Liver (tissue), 8 donors: ENCODE measurements at regions not wholly inside any gene's neighbourhood (a gene's known extent, or its start where the extent isn't known, plus 50 kb on each side); places are given as distances from the start of the nearest gene placed in this dataset.

Experiments
- DNase-seq: peaks from one replicate; pipeline ENCODE4 v3.0.0-alpha.2; 2017; ENCODE audit warnings: low spot score
- H3K27ac ChIP-seq, 2 donors: one replicate each; pipeline ENCODE4 v1.7.0; 2013; ENCODE audit warnings: inconsistent platforms in 2 of 2, low read length in 2 of 2, control low read depth in 1 of 2, low read depth in 1 of 2, mild to moderate bottlenecking in 1 of 2
- H3K27me3 ChIP-seq, 4 donors: one replicate each; pipeline versions ENCODE4 v1.6.1 to v1.7.0; 2013; ENCODE audit warnings: low read length in 3 of 4, inconsistent platforms in 1 of 4, mild to moderate bottlenecking in 1 of 4, moderate library complexity in 1 of 4; ENCODE audit not compliant: control insufficient read depth in 4 of 4, insufficient read depth in 4 of 4
- H3K36me3 ChIP-seq, 4 donors: one replicate each; pipeline versions ENCODE4 v1.6.1 to v1.7.0; 2013; ENCODE audit warnings: low read length in 3 of 4, mild to moderate bottlenecking in 3 of 4, low read depth in 1 of 4, moderate library complexity in 1 of 4; ENCODE audit not compliant: control insufficient read depth in 4 of 4, insufficient read depth in 3 of 4
- H3K4me1 ChIP-seq, 4 donors: one replicate each; pipeline versions ENCODE4 v1.6.1 to v1.7.0; 2013; ENCODE audit warnings: low read length in 3 of 4, mild to moderate bottlenecking in 3 of 4, moderate library complexity in 1 of 4; ENCODE audit not compliant: control insufficient read depth in 4 of 4, insufficient read depth in 4 of 4
- H3K4me3 ChIP-seq, 3 donors: one replicate each; pipeline versions ENCODE4 v1.6.1 to v1.7.0; 2013; ENCODE audit warnings: low read length in 3 of 3, control low read depth in 1 of 3, low read depth in 1 of 3, mild to moderate bottlenecking in 1 of 3
- H3K9ac ChIP-seq, 2 donors: one replicate each; pipeline ENCODE4 v1.7.0; 2013; ENCODE audit warnings: low read length in 2 of 2, mild to moderate bottlenecking in 2 of 2, moderate library complexity in 2 of 2, control low read depth in 1 of 2, low read depth in 1 of 2
- H3K9me3 ChIP-seq, 4 donors: one replicate each; pipeline versions ENCODE4 v1.6.1 to v1.7.0; 2013; ENCODE audit warnings: low read length in 3 of 4; ENCODE audit not compliant: control insufficient read depth in 4 of 4
- EGR1 ChIP-seq, 2 donors: IDR thresholded peaks; 2 replicates each; pipeline ENCODE4 v1.6.1; 2016 to 2018; ENCODE audit warnings: antibody characterized with exemption in 2 of 2, low read depth in 2 of 2
- FOXA1 ChIP-seq: IDR thresholded peaks from 2 replicates; pipeline ENCODE4 v1.6.1; 2016; ENCODE audit warnings: antibody characterized with exemption
- FOXA2 ChIP-seq: IDR thresholded peaks from 2 replicates; pipeline ENCODE4 v1.6.1; 2016; ENCODE audit warnings: antibody characterized with exemption
- GABPA ChIP-seq, 2 donors: IDR thresholded peaks in 1 of 2; conservative IDR thresholded peaks in 1 of 2; 2 replicates each; pipeline ENCODE4 v1.6.1; 2016; ENCODE audit warnings: antibody characterized with exemption in 2 of 2, mild to moderate bottlenecking in 1 of 2, moderate library complexity in 1 of 2
- HNF4A ChIP-seq, 2 donors: conservative IDR thresholded peaks; 2 replicates each; pipeline ENCODE4 v1.6.1; 2016; ENCODE audit warnings: antibody characterized with exemption in 2 of 2, mild to moderate bottlenecking in 2 of 2
- HNF4G ChIP-seq: IDR thresholded peaks from 2 replicates; pipeline ENCODE4 v1.6.1; 2016; ENCODE audit warnings: antibody characterized with exemption
- NR2F2 ChIP-seq: IDR thresholded peaks from 2 replicates; pipeline ENCODE4 v1.6.1; 2016; ENCODE audit warnings: antibody characterized with exemption
- RAD21 ChIP-seq, 2 donors: IDR thresholded peaks; 2 replicates each; pipeline ENCODE4 v1.6.1; 2016; ENCODE audit warnings: antibody characterized with exemption in 2 of 2, mild to moderate bottlenecking in 2 of 2
- RXRA ChIP-seq, 2 donors: IDR thresholded peaks; 2 replicates each; pipeline ENCODE4 v1.6.1; 2017 to 2018; ENCODE audit warnings: antibody characterized with exemption in 2 of 2, mild to moderate bottlenecking in 1 of 2
- TAF1 ChIP-seq: conservative IDR thresholded peaks from 2 replicates; pipeline ENCODE4 v1.6.1; 2016; ENCODE audit warnings: antibody characterized with exemption, mild to moderate bottlenecking
- YY1 ChIP-seq: IDR thresholded peaks from 2 replicates; pipeline ENCODE4 v1.6.1; 2016; ENCODE audit warnings: antibody characterized with exemption, mild to moderate bottlenecking
- WGBS: extraction: QIAGEN DNeasy Blood & Tissue Kit; methylation state at CpG from one replicate; pipeline ENCODE4 v1.1.7; 2013; 5-methylcytosine and 5-hydroxymethylcytosine counted together
- TF ChIP-seq, protein P1 (sequence below): IDR thresholded peaks from 2 replicates; pipeline ENCODE4 v1.6.1; 2016; ENCODE audit warnings: antibody characterized with exemption
- TF ChIP-seq, protein P2 (sequence below): fragments of 150-350 bp; IDR thresholded peaks from 2 replicates; pipeline ENCODE4 v1.5.1; 2017; ENCODE audit warnings: improper control_type of control experiment, low read depth, low read length; ENCODE audit not compliant: missing input control
- TF ChIP-seq, protein P3 (sequence below): IDR thresholded peaks from 2 replicates; pipeline ENCODE4 v1.6.1; 2016; ENCODE audit warnings: antibody characterized with exemption
- TF ChIP-seq, protein P4 (sequence below): IDR thresholded peaks from 2 replicates; pipeline ENCODE4 v1.6.1; 2016; ENCODE audit warnings: antibody characterized with exemption
- donor health status: healthy.
- donor health status: healthy.
- donor health status: healthy.
- donor health status: healthy.
- donor health status: healthy.

DNA sequence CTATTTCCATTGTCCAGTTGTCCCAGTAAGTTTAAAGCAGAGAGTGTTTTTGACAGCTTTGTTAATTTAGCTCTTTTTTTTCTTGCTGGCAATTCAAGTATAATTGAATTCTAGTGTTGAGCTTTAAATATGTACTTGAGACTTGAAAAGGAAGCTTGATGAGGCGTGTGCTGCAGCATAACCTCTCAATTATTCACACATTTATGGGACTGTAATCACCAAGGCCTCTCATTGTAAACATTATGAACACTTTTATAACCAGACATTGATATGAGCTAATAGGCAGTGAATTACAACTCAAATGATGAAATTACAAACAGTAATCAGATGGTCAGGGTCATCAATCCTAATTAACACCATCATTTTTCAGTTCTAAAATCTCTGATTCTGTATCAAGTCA, 378.0 kb upstream of the DDHD1 start:
- H3K36me3 ChIP-seq = no peaks in the 10 kb centered on the region
- no peak overlapping the region for H3K9ac ChIP-seq
- TF ChIP-seq GABPA (IDR thresholded peaks at IDR 0.05 in 1 of 2, conservative IDR thresholded peaks at IDR 0.05 in 1 of 2) = no peak
- TF ChIP-seq, protein P1, sequence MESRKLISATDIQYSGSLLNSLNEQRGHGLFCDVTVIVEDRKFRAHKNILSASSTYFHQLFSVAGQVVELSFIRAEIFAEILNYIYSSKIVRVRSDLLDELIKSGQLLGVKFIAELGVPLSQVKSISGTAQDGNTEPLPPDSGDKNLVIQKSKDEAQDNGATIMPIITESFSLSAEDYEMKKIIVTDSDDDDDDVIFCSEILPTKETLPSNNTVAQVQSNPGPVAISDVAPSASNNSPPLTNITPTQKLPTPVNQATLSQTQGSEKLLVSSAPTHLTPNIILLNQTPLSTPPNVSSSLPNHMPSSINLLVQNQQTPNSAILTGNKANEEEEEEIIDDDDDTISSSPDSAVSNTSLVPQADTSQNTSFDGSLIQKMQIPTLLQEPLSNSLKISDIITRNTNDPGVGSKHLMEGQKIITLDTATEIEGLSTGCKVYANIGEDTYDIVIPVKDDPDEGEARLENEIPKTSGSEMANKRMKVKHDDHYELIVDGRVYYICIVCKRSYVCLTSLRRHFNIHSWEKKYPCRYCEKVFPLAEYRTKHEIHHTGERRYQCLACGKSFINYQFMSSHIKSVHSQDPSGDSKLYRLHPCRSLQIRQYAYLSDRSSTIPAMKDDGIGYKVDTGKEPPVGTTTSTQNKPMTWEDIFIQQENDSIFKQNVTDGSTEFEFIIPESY = no peak
- TF ChIP-seq RAD21 (IDR thresholded peaks at IDR 0.05) = no peak
- no peak for TF ChIP-seq FOXA2
- no peak for TF ChIP-seq HNF4G
- no peak for TF ChIP-seq HNF4A (conservative IDR thresholded peaks at IDR 0.05)
- no peak for TF ChIP-seq YY1
- no peak for TF ChIP-seq FOXA1
- no peak for TF ChIP-seq RXRA (IDR thresholded peaks at IDR 0.05)
- H3K9me3 ChIP-seq = no peaks in the 10 kb centered on the region
- no peaks in the 10 kb centered on the region for H3K27me3 ChIP-seq
- H3K27ac ChIP-seq = no peak overlapping the region
- 86% methylated on average over 1 of the region's 1 CpG for WGBS
- H3K4me1 ChIP-seq = no peaks in the 10 kb centered on the region
- no peak for DNase-seq
- no peak overlapping the region for H3K4me3 ChIP-seq

DNA sequence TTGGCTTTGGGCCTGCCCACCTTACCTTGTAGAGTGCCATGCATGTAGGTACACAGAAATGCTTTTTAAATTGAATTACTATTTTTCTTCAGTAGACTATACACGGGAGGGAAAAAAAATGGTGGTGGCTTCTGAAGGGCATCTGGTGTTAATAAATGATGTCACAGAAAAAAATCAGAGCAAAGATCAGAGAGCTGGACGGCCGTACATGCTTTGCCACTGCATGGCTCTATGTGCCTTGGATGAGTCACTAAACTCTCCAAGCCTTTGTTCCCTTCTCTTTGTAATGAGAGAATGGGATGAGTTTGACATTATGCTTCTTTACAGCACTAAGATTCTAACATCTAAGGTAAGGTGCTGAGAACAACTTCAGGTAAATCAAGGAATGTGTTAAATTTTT, 376.4 kb upstream of the DDHD1 start:
- Histone ChIP-seq H3K36me3 (no peaks in the 10 kb centered on the region), H3K4me1 (no peaks in the 10 kb centered on the region), H3K4me3 (no peak overlapping the region), H3K27me3 (no peaks in the 10 kb centered on the region), H3K9ac (no peak overlapping the region), H3K27ac (no peak overlapping the region), H3K9me3 (no peaks in the 10 kb centered on the region)
- 97% methylated on average over 3 of the region's 3 CpGs for WGBS
- no peak for DNase-seq
- TF ChIP-seq, protein P1 = no peak

- no peak overlapping the region for H3K27ac ChIP-seq
- H3K36me3 ChIP-seq = no peaks in the 10 kb centered on the region
- TF ChIP-seq RXRA (IDR thresholded peaks at IDR 0.05) (no peak), TAF1 (no peak), YY1 (no peak), GABPA (IDR thresholded peaks at IDR 0.05 in 1 of 2, conservative IDR thresholded peaks at IDR 0.05 in 1 of 2) (no peak), NR2F2 (no peak), RAD21 (IDR thresholded peaks at IDR 0.05) (no peak), HNF4G (no peak), HNF4A (conservative IDR thresholded peaks at IDR 0.05) (no peak), EGR1 (IDR thresholded peaks at IDR 0.05; ENCODE audit: low read depth in 2 of 2) (no peak), FOXA2 (no peak)
- TF ChIP-seq, protein P2, sequence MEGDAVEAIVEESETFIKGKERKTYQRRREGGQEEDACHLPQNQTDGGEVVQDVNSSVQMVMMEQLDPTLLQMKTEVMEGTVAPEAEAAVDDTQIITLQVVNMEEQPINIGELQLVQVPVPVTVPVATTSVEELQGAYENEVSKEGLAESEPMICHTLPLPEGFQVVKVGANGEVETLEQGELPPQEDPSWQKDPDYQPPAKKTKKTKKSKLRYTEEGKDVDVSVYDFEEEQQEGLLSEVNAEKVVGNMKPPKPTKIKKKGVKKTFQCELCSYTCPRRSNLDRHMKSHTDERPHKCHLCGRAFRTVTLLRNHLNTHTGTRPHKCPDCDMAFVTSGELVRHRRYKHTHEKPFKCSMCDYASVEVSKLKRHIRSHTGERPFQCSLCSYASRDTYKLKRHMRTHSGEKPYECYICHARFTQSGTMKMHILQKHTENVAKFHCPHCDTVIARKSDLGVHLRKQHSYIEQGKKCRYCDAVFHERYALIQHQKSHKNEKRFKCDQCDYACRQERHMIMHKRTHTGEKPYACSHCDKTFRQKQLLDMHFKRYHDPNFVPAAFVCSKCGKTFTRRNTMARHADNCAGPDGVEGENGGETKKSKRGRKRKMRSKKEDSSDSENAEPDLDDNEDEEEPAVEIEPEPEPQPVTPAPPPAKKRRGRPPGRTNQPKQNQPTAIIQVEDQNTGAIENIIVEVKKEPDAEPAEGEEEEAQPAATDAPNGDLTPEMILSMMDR = no peak
- TF ChIP-seq, protein P3, sequence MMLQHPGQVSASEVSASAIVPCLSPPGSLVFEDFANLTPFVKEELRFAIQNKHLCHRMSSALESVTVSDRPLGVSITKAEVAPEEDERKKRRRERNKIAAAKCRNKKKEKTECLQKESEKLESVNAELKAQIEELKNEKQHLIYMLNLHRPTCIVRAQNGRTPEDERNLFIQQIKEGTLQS = no peak
- TF ChIP-seq, protein P1 = no peak
- TF ChIP-seq, protein P4, sequence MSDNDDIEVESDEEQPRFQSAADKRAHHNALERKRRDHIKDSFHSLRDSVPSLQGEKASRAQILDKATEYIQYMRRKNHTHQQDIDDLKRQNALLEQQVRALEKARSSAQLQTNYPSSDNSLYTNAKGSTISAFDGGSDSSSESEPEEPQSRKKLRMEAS = no peak
- H3K27me3 ChIP-seq = no peaks in the 10 kb centered on the region
- H3K9ac ChIP-seq = no peak overlapping the region
- no peak overlapping the region for H3K4me3 ChIP-seq
- no peaks in the 10 kb centered on the region for H3K9me3 ChIP-seq
- no peaks in the 10 kb centered on the region for H3K4me1 ChIP-seq
- no peak for DNase-seq
- WGBS = 94% methylated on average over 2 of the region's 2 CpGs
Measured at GRCh38 chr14:53528185-53528671, 375.1 kb upstream of the DDHD1 start.
